GM12878 (cell line): ENCODE measurements at regions not wholly inside any gene's neighbourhood (a gene's known extent, or its start where the extent isn't known, plus 50 kb on each side); places are given as distances from the start of the nearest gene placed in this dataset.

Experiments used
- BACH1 ChIP-seq: fragments of 450-650 bp; IDR thresholded peaks from 2 replicates; pipeline ENCODE4 v1.6.1; 2017; ENCODE audit warnings: mild to moderate bottlenecking, borderline replicate concordance
- FOXM1 ChIP-seq: IDR thresholded peaks from 2 replicates; pipeline ENCODE4 v1.6.1; 2012; ENCODE audit warnings: low read depth, mild to moderate bottlenecking, inconsistent platforms, low read length, moderate library complexity
- POLR2A ChIP-seq: IDR thresholded peaks from 2 replicates; pipeline ENCODE4 v1.6.1; 2011; ENCODE audit warnings: low read depth, mild to moderate bottlenecking, low read length
- ZNF274 ChIP-seq: IDR thresholded peaks from one replicate; pipeline ENCODE4 v1.8.0; 2011; ENCODE audit not compliant: insufficient read length, insufficient read depth
- TF ChIP-seq, protein P1 (sequence below): IDR thresholded peaks from 2 replicates; pipeline ENCODE4 v1.6.1; 2012; ENCODE audit warnings: low read depth, low read length, improper control_type of control experiment
- TF ChIP-seq, protein P2 (sequence below): IDR thresholded peaks from 2 replicates; pipeline ENCODE4 v1.6.1; 2012; ENCODE audit warnings: mild to moderate bottlenecking, low read depth, low read length

DNA sequence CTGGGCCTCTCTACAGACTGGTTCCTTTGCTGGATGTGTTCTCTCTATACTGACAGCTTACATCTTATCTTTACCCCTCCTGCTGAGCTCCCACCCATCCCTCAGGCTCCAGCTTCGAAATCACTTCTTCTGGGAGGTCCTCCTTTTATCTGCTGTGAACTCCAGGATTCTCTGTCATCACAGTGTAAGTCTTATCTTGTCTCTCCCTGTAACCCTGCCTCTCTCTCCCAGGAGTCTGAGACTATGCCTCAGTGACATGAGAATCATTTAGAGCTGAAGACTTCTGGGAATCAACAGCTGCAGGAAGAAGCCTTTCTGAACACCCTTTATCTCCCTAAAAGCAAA is 148.1 kb upstream of the HS3ST3A1 start:
- TF ChIP-seq, protein P1, sequence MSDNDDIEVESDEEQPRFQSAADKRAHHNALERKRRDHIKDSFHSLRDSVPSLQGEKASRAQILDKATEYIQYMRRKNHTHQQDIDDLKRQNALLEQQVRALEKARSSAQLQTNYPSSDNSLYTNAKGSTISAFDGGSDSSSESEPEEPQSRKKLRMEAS, result no peak
- TF ChIP-seq BACH1 (no peak), POLR2A (no peak), FOXM1 (no peak), ZNF274 (no peak)
- TF ChIP-seq, protein P2, sequence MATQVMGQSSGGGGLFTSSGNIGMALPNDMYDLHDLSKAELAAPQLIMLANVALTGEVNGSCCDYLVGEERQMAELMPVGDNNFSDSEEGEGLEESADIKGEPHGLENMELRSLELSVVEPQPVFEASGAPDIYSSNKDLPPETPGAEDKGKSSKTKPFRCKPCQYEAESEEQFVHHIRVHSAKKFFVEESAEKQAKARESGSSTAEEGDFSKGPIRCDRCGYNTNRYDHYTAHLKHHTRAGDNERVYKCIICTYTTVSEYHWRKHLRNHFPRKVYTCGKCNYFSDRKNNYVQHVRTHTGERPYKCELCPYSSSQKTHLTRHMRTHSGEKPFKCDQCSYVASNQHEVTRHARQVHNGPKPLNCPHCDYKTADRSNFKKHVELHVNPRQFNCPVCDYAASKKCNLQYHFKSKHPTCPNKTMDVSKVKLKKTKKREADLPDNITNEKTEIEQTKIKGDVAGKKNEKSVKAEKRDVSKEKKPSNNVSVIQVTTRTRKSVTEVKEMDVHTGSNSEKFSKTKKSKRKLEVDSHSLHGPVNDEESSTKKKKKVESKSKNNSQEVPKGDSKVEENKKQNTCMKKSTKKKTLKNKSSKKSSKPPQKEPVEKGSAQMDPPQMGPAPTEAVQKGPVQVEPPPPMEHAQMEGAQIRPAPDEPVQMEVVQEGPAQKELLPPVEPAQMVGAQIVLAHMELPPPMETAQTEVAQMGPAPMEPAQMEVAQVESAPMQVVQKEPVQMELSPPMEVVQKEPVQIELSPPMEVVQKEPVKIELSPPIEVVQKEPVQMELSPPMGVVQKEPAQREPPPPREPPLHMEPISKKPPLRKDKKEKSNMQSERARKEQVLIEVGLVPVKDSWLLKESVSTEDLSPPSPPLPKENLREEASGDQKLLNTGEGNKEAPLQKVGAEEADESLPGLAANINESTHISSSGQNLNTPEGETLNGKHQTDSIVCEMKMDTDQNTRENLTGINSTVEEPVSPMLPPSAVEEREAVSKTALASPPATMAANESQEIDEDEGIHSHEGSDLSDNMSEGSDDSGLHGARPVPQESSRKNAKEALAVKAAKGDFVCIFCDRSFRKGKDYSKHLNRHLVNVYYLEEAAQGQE, result no peak
